ENCODE measurements at regions not wholly inside any gene's neighbourhood (a gene's known extent, or its start where the extent isn't known, plus 50 kb on each side); places are given as distances from the start of the nearest gene placed in this dataset.

DNA sequence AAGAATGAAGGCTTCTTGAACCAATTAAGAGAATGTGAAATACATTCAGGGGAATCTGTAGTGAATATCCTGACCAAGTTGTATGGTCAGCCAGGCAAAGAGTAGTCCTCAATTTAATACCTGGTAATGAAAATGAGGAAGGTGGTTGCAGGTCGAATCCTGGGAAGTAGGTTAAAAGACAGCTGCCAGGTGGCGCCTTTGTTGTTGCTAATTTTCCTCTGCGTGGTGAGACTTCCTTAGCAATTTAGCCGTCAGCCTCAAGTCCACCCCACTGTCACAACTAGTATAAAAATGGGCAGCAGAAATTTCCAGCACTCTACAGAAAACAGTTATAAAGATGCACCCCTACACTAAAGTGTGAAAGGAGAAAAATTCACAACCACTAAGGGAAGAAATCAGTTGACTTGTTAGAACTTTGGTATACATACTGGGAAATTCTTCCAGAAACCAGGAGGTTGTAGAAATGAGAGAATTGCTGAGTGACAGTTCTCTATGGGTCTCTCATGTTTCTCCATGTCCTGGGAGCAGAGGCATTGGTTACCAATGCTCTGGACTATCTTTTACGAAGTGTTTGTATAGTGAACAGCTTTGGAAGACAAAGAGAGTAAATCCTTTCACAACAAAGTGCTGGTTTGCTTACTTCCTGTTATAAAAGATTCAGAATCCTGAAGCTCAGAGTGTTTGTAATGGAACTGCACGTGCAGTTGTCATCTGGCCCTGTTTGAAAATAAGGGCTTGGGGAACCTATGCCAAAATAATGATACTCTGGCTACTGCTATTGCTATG, 235.9 kb downstream of the NHLRC3 start:
- no peak overlapping the region for H3K27ac ChIP-seq
- no peak for DNase-seq (ENCODE audit: low read depth, low spot score)

DNA sequence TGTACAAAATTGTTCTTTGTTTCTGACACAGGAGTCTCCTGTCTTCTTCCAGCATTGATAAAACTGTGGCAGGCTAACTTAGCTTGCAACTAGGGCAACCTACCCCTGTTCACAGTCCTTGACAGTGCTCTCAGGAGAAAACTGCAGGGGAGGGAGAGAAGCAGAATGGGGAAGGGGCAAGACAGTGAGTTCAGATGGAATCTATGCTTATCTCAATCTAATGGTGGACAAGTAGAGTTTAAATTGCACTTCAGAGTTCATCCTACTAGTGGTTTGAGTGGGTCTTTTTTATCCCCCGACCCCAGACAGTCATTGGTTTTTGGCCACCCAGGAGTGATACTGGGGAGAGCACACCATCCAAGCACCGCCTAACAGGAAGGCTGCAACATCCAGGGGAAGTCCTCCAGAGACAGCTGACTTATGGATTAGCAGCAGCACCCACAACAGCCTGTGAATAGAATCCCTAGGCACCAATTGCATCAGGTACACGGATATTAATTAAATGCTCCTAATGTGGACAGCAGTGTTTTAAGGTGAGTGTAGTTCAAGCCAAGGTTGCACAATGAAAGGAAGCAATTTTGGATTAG, 236.6 kb downstream of the NHLRC3 start:
- H3K27ac ChIP-seq, result no peak overlapping the region
- no peak for DNase-seq (ENCODE audit: low read depth, low spot score)

DNA sequence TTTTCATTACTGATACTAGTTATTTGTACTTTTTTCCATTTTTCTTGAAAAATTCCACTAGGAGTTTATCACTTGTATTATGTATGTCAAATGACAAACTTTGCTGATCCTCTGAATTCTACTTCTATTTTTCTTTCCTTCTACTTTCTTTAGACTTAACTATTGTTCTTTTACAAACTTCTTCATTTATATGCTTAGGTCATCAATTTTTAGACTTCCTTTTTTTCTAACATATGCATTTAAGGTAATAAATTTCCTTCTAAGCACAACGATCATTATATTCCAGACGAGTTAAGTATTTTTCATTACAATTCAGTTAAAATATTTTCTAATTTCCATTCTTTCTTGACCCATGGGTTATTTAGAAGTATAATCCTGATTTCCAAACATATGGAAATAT, 240.8 kb downstream of the NHLRC3 start:
- DNase-seq (ENCODE audit: low read depth, low spot score), result no peak
- H3K27ac ChIP-seq, result no peak overlapping the region

DNA sequence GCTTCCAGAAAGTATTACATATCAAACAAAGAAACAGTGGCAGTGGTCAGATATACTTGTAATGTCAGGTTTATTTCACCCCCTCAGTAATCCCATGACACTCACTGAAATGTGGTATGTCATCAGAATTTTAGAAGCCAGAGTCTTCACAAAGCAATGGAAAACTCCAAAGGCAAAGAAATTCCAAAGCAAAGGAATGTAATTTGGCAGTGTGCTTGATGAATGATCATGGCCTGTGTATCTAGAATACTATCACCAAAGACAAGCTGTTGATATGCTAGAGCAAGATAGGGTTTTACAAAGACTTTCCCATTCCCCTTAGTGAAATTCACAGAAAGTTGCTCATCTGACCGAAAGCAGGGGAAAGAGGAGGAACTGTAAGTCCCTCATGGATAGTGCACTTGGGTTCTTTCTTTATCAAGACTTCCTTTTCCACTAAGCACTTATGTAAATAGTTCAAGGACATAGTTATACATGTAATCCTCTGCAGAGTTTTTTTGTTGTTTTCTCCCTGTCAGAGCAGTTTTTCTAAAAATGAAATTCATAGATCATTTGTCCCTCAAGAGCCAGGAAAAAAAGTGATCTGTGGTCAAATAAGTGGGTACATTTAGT, 243.4 kb downstream of the NHLRC3 start:
- H3K27ac ChIP-seq, result no peak overlapping the region
- no peak for DNase-seq (ENCODE audit: low read depth, low spot score)

DNA sequence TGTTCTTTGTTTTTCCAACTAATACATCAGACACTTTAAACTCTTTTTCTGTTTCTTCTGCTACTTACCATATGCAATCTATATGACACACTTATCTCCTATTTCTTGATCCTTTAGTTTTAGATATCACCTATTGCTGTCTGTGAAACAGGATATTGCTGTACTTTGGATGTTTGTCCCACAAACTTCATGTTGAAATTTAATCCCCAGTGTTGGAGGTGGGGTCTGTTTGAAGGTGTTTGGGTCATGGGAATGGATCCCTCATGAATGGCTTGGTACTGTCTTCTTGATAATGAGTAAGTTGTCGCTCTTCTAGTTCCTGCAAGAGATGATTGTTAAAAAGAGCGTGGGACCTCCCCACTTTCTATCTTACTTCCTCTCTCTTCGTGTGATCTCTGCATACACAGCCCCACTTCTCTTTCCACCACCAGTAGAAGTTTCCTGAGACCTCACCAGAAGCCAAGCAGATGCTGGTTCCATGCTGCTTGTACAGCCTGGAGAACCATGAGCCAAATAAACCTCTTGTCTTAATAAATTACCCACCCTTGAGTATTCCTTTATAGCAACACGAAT, 244.2 kb downstream of the NHLRC3 start:
- no peak overlapping the region for H3K27ac ChIP-seq
- DNase-seq (ENCODE audit: low read depth, low spot score), result no peak

DNA sequence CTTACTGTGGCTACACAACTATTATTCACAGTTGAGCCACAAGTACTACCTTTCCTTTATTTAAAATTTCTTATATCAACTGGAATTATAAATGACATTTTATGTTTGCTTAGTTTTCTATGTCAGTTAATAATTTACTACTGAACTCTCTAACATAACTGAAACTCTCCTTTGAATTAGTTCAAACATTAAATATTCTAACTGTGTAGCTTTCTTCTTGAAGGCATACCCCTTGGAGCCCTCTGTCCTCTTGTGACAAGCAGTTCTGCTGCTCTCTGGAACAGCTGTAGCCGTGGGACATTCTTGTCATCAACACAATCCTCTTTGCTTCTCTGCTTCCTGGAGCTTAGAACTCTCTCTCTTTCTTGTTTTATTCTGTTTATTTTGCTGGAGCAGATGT, 244.8 kb downstream of the NHLRC3 start:
- no peak overlapping the region for H3K27ac ChIP-seq
- no peak for DNase-seq (ENCODE audit: low read depth, low spot score)

DNA sequence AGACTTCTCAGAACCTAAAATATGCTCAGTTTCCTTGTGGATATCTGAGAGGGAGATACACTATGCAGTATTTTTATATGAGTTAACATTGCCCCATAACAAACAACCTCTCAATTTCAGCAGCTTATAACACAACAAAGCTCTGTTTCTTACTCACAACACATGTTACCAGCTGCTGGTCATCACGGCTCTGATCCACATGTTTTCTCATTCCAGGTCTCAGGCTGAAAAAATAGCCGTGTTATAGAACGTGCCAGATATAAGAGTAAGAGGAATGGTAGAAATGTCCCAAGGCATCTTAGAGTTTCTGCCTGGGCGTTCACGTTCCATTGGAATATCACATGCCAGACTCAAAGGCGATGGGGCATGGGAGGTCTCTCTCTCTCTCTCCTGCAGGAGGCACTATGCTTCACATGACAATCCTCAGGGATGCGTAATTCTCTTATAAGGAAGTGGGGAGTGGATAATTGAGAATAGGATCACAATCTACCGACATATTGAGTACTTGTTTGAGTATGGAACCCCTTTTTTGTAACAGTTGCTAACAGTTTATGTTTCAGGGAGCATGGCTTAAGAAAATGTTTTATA, 246.6 kb downstream of the NHLRC3 start:
- DNase-seq (ENCODE audit: low read depth, low spot score), result no peak
- no peak overlapping the region for H3K27ac ChIP-seq

All from epithelial cell of prostate (primary cell).